Gastrocnemius medialis (tissue), 4 donors: ENCODE measurements at regions not wholly inside any gene's neighbourhood (a gene's known extent, or its start where the extent isn't known, plus 50 kb on each side); places are given as distances from the start of the nearest gene placed in this dataset.
"Not testable (repeated sequence)": the region's sequence is repeated elsewhere in the genome, so short reads cannot be mapped to it uniquely, and the experiment has no call there.

ENCODE experiments used
- ATAC-seq, 2 donors: fragments of 150-250 bp; one replicate each; pipeline ENCODE4 v1.9.1; 2016
- DNase-seq, 2 donors: peaks; one replicate each; pipeline ENCODE4 v3.0.0-alpha.2; 2019
- H3K27ac ChIP-seq, 4 donors: fragments of 200-600 bp; sonication (generic); 1 replicate in 1 of 4; 2 replicates in 3 of 4; pipeline ENCODE4 v1.5.1; 2016 to 2018; ENCODE audit warnings: mild to moderate bottlenecking in 2 of 4, moderate library complexity in 1 of 4
- H3K27me3 ChIP-seq, 3 donors: fragments of 200-600 bp; sonication (generic) in 2 of 3; 1 replicate in 1 of 3; 2 replicates in 2 of 3; pipeline versions ENCODE4 v1.5.1 to v1.6.0; 2016 to 2019; ENCODE audit warnings: mild to moderate bottlenecking in 1 of 3, moderate library complexity in 1 of 3
- H3K36me3 ChIP-seq, 2 donors: fragments of 200-600 bp; sonication (generic) in 1 of 2; one replicate each; pipeline ENCODE4 v1.5.1; 2017 to 2018
- H3K4me1 ChIP-seq, 2 donors: fragments of 200-600 bp; sonication (generic) in 1 of 2; one replicate each; pipeline ENCODE4 v1.5.1; 2016 to 2017; ENCODE audit warnings: mild to moderate bottlenecking in 2 of 2
- H3K4me3 ChIP-seq, 4 donors: fragments of 200-600 bp; sonication (generic) in 3 of 4; 1 replicate in 1 of 4; 2 replicates in 3 of 4; pipeline ENCODE4 v1.5.1; 2016 to 2019; ENCODE audit warnings: mild to moderate bottlenecking in 2 of 4
- H3K9me3 ChIP-seq, 3 donors: fragments of 200-600 bp; sonication (generic) in 2 of 3; 1 replicate in 1 of 3; 2 replicates in 2 of 3; pipeline ENCODE4 v1.5.1; 2016 to 2019
- CTCF ChIP-seq, 5 experiments: fragments of 450-650 bp in 3 of 5; fragments of 200-600 bp in 2 of 5; sonication (generic) in 2 of 5; IDR thresholded peaks in 4 of 5; conservative IDR thresholded peaks in 1 of 5; 1 replicate in 4 of 5; 2 replicates in 1 of 5; pipeline ENCODE4 v1.5.1; 2016 to 2019; ENCODE audit warnings: antibody characterized with exemption in 5 of 5, mild to moderate bottlenecking in 3 of 5, moderate library complexity in 3 of 5
- POLR2A ChIP-seq, 2 donors: fragments of 450-650 bp; IDR thresholded peaks; one replicate each; pipeline ENCODE4 v1.6.1; 2017; ENCODE audit warnings: antibody characterized with exemption in 2 of 2, mild to moderate bottlenecking in 2 of 2, moderate library complexity in 2 of 2
- in situ Hi-C, 4 donors: fragments of 200-750 bp; cut with MboI; loops; one replicate each; pipeline versions ENCODE4 v1.15.0 to v1.8.0; 2017; ENCODE audit warnings: low sequenced_read_pairs in 4 of 4
- intact Hi-C: fragments of 100-400 bp; cut with DNase I; formaldehyde crosslinking; loops from one replicate; pipeline ENCODE4 v1.15.1; 2023; ENCODE audit warnings: low total_unique reads

GRCh38 chr4:147286846-147287587 lies 193.9 kb upstream of the EDNRA start:
- Histone ChIP-seq H3K4me3 (no peak overlapping the region), H3K36me3 (no peaks in the 10 kb centered on the region), H3K4me1 (no peaks in the 10 kb centered on the region), H3K27me3 (no peaks in the 10 kb centered on the region), H3K27ac (no peak overlapping the region), H3K9me3 (no peaks in the 10 kb centered on the region)
- no peak for ATAC-seq
- no peak for TF ChIP-seq CTCF (IDR thresholded peaks at IDR 0.05 in 4 of 5, conservative IDR thresholded peaks at IDR 0.05 in 1 of 5)
- DNase-seq = no peak
- in situ Hi-C loops = no loop called here
- intact Hi-C loops = no loop called here

GRCh38 chr4:147287588-147287890 lies 193.4 kb upstream of the EDNRA start:
- Histone ChIP-seq H3K36me3 (no peaks in the 10 kb centered on the region), H3K4me1 (no peaks in the 10 kb centered on the region), H3K27ac (no peak overlapping the region), H3K27me3 (no peaks in the 10 kb centered on the region), H3K9me3 (no peaks in the 10 kb centered on the region), H3K4me3 (no peak overlapping the region)
- DNase-seq (no peak), ATAC-seq (no peak)
- intact Hi-C loops = no loop called here
- in situ Hi-C loops = no loop called here
- no peak for TF ChIP-seq CTCF (IDR thresholded peaks at IDR 0.05 in 4 of 5, conservative IDR thresholded peaks at IDR 0.05 in 1 of 5)
- no peak for TF ChIP-seq POLR2A (IDR thresholded peaks at IDR 0.05)

- Histone ChIP-seq H3K4me3 (no peak overlapping the region), H3K36me3 (no peaks in the 10 kb centered on the region), H3K27me3 (no peaks in the 10 kb centered on the region), H3K27ac (no peak overlapping the region), H3K9me3 (no peaks in the 10 kb centered on the region), H3K4me1 (no peaks in the 10 kb centered on the region)
- in situ Hi-C loops = no loop called here
- TF ChIP-seq POLR2A (IDR thresholded peaks at IDR 0.05) (no peak), CTCF (IDR thresholded peaks at IDR 0.05 in 4 of 5, conservative IDR thresholded peaks at IDR 0.05 in 1 of 5) (no peak)
- intact Hi-C loops = no loop called here
- DNase-seq (no peak), ATAC-seq (no peak)
Observed at GRCh38 chr4:147288512-147288911, 192.4 kb upstream of the EDNRA start.

GRCh38 chr4:147289181-147289580 lies 191.7 kb upstream of the EDNRA start:
- DNase-seq (no peak), ATAC-seq (no peak)
- Histone ChIP-seq H3K4me3 (no peak overlapping the region), H3K27ac (no peak overlapping the region), H3K9me3 (no peaks in the 10 kb centered on the region), H3K4me1 (no peaks in the 10 kb centered on the region), H3K27me3 (no peaks in the 10 kb centered on the region), H3K36me3 (no peaks in the 10 kb centered on the region)
- in situ Hi-C loops = no loop called here
- TF ChIP-seq CTCF (IDR thresholded peaks at IDR 0.05 in 4 of 5, conservative IDR thresholded peaks at IDR 0.05 in 1 of 5) (no peak), POLR2A (IDR thresholded peaks at IDR 0.05) (no peak)
- intact Hi-C loops = no loop called here

GRCh38 chr4:147292604-147293313 lies 188.1 kb upstream of the EDNRA start:
- intact Hi-C loops, in situ Hi-C loops, DNase-seq, H3K4me1 ChIP-seq, H3K36me3 ChIP-seq, H3K4me3 ChIP-seq, ATAC-seq, H3K9me3 ChIP-seq, H3K27ac ChIP-seq, H3K27me3 ChIP-seq: not testable (repeated sequence)

- H3K9me3 ChIP-seq, H3K4me3 ChIP-seq, H3K4me1 ChIP-seq, H3K27ac ChIP-seq, intact Hi-C loops, ATAC-seq, DNase-seq, H3K27me3 ChIP-seq, H3K36me3 ChIP-seq, in situ Hi-C loops: not testable (repeated sequence)
Observed at GRCh38 chr4:147293314-147293677, 187.6 kb upstream of the EDNRA start.
